GM18505 (cell line): ENCODE measurements at regions not wholly inside any gene's neighbourhood (a gene's known extent, or its start where the extent isn't known, plus 50 kb on each side); places are given as distances from the start of the nearest gene placed in this dataset.
"Not testable (repeated sequence)": the region's sequence is repeated elsewhere in the genome, so short reads cannot be mapped to it uniquely, and the experiment has no call there.

Source experiments
- ATAC-seq: cut with Tn5 transposase; IDR thresholded peaks from one replicate; pipeline ENCODE4 v1.9.1; 2021; ENCODE audit not compliant: unreplicated experiment
- POLR2A ChIP-seq: IDR thresholded peaks from 4 replicates; pipeline ENCODE4 v1.6.1; 2011; ENCODE audit warnings: borderline replicate concordance; ENCODE audit not compliant: insufficient read depth, insufficient read length; ENCODE audit errors: extremely low read depth

- ATAC-seq = no peak
- TF ChIP-seq POLR2A = no peak
Measured at GRCh38 chr5:60437308-60437707, 262.7 kb downstream of the DEPDC1B start.

- ATAC-seq = peak; percentile 95
- TF ChIP-seq POLR2A = no peak
Measured at GRCh38 chr5:60436518-60436917, 263.4 kb downstream of the DEPDC1B start.

GRCh38 chr5:60435808-60436207 lies 264.2 kb downstream of the DEPDC1B start:
- no peak for TF ChIP-seq POLR2A
- ATAC-seq = no peak

DNA sequence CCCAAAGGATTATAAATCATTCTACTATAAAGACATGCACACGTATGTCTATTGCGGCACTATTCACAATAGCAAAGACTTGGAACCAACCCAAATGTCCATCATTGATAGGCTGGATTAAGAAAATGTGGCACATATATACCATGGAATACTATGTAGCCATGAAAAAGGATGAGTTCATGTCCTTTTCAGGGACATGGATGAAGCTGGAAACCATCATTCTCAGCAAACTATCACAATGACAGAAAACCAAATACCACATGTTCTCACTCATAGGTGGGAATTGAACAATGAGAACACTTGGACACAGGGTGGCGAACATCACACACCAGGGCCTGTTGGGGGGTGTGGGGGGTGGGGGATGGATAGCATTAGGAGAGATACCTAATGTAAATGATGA lies 273.8 kb downstream of the DEPDC1B start:
- ATAC-seq = not testable (repeated sequence)

DNA sequence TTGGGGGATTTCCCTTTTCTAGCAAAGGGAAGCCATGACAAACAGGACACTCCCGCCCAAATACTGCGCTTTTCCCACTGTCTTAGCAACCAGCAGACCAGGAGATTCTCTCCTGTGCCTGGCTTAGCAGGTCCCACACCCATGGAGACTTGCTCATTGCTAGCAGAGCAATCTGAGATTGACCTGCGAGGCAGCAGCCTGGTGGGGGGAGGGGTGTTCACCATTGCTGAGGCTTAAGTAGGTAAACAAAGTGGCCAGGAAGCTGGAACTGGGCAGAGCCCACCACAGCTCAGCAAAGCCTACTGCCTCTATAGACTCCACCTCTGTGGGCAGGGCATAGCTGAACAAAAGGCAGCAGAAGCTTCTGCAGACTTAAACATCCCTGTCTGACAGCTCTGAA lies 279.2 kb downstream of the DEPDC1B start:
- not testable (repeated sequence) for ATAC-seq

DNA sequence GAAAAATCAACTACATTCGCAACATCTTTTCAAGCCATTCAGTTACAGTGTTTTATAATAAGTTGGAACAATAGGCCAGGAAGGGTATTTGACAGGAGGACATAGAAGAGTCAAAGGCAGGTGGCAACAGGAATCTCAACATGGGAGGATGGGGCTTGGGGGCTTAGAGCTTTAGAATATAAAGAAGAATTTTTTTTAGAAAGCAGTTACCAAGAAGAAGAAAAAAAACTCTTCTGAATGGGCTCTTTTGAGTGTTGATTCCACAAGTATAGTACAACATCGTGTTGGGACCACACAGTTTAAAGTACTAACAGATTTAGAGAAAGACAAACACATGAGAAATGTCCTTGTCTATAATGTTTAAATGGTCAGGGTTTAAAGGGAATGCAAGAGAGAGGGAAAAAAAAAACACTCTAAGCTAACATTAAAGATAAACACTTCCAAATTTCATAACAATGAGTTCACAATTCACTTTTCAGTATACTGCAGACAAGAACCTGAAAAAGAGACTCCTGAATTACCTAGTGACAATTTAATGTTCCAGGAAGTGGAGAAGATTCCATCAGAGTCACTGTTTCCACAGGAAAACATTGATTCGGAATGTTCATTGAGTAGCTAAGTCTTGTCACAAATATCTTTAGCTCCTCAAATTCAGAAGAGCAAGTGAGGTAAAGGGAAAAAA lies 282.3 kb downstream of the DEPDC1B start:
- TF ChIP-seq POLR2A = no peak
- ATAC-seq = no peak

DNA sequence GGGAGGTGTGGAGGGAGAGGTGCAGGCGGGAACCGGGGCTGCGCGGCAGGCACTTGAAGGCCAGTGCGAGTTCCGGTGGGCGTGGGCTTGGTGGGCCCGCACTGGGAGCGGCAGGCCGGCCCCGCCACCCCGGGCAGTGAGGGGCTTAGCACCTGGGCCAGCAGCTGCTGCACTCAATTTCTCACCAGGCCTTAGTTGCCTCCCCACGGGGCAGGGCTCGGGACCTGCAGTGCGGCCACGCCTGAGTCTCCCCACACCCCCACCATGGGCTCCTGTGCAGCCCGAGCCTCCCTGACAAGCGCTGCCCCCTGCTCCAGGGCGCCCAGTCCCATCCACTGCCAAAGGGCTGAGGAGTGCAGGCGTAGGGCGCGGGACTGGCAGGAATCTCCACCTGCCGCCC lies 284.5 kb downstream of the DEPDC1B start:
- ATAC-seq = no peak
- TF ChIP-seq POLR2A = no peak

- no peak for ATAC-seq
- no peak for TF ChIP-seq POLR2A
Measured at GRCh38 chr5:60410427-60410826, 289.5 kb downstream of the DEPDC1B start.

DNA sequence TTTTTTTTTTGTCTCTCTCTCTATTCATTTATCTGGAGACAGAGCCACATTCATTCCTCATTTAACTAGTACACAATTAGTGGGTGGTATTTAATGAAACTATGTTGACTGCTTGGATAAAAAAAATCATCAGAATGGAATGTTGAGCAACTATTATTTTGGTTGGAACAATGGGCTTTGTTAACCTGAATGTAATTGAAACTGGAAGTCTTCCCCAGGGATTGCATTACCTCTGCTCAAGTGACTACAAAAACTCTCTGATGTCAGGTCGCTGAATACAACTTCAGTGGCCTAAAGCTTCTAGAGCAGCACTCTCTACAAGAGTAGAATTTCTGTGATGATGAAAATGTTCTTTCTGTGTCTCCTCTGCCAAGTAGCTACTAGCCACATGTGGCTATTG lies 295.8 kb downstream of the DEPDC1B start:
- no peak for TF ChIP-seq POLR2A
- no peak for ATAC-seq

- no peak for ATAC-seq
- no peak for TF ChIP-seq POLR2A
Measured at GRCh38 chr5:60403343-60404006, 296.5 kb downstream of the DEPDC1B start.

DNA sequence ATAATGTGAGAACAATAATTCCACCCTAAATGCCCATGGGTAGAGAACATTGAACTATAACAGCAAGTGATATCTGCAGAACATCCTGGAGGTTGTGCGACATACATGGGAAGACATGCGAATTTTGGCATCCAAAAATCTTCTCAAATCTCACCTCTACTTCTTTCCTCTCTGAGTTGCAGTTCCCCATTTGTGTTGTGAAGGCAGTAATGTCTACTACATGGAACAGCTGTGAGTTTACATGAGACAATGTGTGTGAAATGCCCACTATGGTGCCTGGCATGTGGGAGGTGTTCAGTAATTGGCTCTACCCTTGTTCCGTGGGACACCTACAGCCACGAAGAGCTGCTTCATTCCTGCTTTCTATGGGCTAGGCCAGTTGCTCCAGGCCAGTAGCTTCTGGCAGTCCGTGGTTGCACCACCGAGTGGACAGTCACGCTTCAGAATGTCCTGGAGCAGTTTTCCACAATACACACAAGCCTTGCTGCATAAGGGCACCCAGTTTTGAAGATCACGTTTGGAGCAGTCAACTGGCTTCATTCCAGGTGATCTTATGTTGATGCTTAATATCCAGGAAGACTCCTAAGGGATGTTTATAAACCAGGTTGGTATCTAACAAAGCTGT lies 297.7 kb downstream of the DEPDC1B start:
- TF ChIP-seq POLR2A = no peak
- ATAC-seq = no peak

DNA sequence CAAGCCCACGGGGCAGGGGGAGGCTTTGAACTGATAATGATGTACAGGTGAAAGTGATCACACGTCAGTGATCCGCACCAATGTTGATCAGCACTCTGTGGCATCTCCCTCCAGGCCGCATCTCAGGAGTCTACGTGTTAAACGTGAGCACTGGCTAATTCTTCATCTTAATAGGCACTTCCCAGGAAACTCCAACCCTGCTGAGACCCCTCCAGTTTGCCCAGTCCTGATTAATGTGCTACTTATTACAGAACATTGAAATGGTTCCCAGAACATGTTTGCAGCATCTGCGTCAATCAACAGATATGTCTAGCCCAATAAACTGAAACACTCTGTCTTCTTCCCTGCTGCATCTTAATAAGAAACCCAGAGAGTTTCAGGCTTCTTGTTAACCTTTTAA lies 298.4 kb downstream of the DEPDC1B start:
- ATAC-seq = no peak
- TF ChIP-seq POLR2A = no peak

GRCh38 chr5:60399507-60399906 lies 300.5 kb downstream of the DEPDC1B start:
- ATAC-seq = no peak
- TF ChIP-seq POLR2A = no peak

- ATAC-seq = no peak
- TF ChIP-seq POLR2A = no peak
Measured at GRCh38 chr5:60395712-60396329, 304.1 kb downstream of the DEPDC1B start.

GRCh38 chr5:60387051-60387440 lies 312.9 kb downstream of the DEPDC1B start:
- no peak for ATAC-seq
- TF ChIP-seq POLR2A = no peak
